DMS 273 (cell line): ENCODE measurements at regions not wholly inside any gene's neighbourhood (a gene's known extent, or its start where the extent isn't known, plus 50 kb on each side); places are given as distances from the start of the nearest gene placed in this dataset.

Experiments used
- DNase-seq: peaks from one replicate; lab custom pipeline; 2025; ENCODE audit not compliant: unreplicated experiment; lab: John Stamatoyannopoulos, UW

DNA sequence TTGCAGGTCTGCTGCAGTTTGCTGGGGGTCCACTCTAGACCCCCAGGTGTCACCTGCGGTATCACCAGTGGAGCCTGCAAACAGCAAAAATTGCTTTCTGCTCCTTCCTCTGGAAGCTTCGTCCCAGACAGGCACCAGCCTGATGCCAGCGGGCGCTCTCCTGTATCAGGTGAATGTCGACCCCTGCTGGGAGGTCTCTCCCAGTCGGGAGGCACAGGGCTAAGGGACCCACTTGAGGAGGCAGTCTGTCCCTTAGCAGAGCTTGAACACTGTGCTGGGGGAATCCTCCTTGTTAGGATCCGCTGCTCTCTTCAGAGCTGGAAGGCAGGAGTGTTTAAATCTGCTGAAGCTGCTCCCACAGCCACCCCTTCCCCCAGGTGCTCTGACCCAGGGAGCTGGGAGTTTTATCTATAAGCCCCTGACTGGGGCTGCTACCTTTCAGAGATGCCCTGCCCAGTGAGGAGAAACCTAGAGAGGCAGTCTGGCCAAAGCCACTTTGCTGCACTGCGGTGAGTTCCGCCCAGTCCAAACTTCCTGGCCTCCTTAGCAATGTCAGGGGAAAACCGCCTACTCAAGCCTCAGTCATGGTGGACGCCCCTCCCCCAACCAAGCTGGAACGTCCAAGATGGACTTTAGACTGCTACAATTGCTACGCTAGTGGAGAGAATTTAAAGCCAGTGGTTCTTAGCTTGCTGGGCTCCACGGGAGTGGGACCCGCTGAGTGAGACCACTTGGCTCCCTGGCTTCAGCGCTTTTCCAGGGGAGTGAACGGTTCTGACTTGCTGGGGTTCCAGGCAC is 652.5 kb downstream of the KCNJ3 start:
- DNase-seq: no peak

DNA sequence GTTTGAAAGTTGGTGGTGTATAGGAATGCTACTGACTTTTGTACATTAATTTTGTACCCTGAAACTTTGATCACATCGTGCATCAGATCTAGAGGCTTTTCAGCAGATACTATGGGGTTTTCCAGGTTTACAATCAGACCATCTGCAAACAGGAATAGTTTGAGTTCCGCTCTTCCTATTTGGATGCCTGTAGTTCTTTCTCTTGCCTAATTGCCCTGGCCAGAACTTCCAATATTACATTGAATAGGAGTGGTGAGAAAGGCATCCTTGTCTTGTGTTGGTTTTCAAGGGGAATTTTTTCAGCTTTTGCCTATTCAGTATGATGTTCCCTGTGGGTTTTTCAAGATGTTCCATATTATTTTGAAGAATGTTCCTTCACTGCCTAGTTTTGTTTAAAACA is 633.5 kb downstream of the KCNJ3 start:
- no peak for DNase-seq

- DNase-seq: no peak
Measured at GRCh38 chr2:155320236-155320635, 621.7 kb downstream of the KCNJ3 start.

DNA sequence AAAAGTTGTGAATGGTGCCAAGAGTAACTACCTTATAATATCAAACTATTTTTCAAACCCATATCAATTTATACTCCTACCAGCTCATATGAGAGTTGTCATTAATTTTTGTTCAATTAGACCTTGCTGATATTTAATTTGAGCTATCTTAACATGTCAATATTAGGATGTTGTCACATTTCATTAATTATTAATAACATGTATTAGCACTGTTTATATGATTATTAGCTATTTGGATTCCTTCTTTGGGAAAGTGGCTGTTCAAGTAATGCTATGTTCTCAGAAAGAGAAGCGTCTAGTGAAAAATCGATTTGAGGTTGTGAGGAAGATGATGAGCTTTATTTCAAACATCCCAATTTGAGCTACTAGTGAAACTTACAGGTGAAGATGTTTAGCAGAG is 620.2 kb downstream of the KCNJ3 start:
- no peak for DNase-seq

- no peak for DNase-seq
Measured at GRCh38 chr2:155315768-155316167, 617.3 kb downstream of the KCNJ3 start.

DNA sequence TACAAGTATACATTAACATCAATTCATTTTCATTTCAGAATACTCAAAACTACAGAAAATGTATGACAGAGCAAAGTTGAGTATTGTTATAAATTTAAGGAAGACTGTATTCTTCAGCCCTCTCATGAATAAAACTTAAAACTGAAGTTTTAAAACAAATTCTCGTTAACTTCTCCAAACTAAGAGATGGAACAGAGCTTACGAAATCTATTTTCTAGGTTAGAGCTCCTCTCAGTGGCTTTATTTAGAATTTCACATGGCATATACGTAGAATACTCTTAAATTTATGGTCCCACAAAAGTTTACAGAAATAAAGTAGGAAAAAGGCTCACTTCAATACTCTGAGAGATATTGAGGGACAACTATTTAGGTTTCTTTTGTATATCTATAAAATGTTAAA is 612.1 kb downstream of the KCNJ3 start:
- DNase-seq: peak; percentile 75

- peak; percentile 60 for DNase-seq
Measured at GRCh38 chr2:155309483-155309882, 611.0 kb downstream of the KCNJ3 start.

- DNase-seq: peak; percentile 26
Measured at GRCh38 chr2:155308367-155309009, 610.0 kb downstream of the KCNJ3 start.

DNA sequence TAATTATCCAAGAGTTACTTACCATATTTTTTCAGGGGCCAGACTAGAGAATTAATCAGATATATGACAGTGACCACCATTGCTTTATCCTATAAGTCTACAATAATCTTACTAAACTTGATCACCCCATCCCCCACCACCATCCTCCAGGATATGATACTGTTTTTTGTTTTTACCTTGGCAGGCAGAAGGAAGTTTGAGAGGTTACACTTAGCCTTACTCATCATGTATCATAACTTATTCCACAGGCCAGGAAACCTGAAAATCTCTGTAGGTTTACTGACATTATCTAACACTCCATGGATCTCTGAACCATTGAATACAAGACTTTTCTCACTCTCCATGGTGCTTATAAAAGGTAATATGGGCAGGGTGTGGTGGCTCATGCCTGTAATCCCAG is 602.7 kb downstream of the KCNJ3 start:
- DNase-seq: no peak

- no peak for DNase-seq
Measured at GRCh38 chr2:155298001-155298400, 599.5 kb downstream of the KCNJ3 start.

DNA sequence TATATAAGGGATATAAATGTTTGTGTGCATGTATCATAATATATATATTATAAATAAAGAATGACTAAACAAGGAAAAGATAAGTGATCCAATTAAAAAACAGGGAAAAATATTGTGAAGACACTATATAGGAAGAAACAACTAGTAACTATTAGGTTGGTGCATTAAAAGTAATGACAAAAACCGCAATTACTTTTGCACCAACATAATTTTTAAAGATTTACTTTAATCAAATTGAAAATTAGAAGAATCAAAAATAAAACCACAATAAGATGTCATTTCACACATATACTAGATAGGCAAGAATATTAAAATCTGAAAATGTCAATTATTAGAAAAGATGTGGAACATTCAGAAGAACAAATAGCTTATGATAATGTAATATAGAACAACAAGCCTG is 595.9 kb downstream of the KCNJ3 start:
- no peak for DNase-seq

- no peak for DNase-seq
Measured at GRCh38 chr2:155281907-155282306, 583.4 kb downstream of the KCNJ3 start.

GRCh38 chr2:155273323-155273722 is 574.8 kb downstream of the KCNJ3 start:
- no peak for DNase-seq

DNA sequence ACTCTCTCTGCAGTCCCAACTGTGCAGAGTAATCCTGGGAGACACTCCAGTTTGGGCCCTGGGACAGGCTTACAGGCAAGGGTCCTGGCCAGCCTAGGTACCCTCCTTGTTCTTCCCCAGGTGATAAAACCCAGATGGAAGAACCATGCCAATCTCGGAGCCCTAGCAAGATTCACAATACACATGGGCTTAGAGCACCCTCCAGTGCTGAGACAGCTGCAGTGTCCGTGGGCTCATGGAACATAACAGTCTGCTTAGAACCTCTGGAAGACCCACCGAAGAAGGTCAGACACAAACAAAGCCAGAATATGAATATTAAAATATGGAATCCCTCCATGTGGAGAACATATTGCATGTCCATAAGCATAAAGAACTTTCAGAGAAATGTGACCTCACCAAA is 568.1 kb downstream of the KCNJ3 start:
- DNase-seq: peak; percentile 23

- no peak for DNase-seq
Measured at GRCh38 chr2:155266109-155266508, 567.6 kb downstream of the KCNJ3 start.

- no peak for DNase-seq
Measured at GRCh38 chr2:155256803-155257202, 558.3 kb downstream of the KCNJ3 start.

DNA sequence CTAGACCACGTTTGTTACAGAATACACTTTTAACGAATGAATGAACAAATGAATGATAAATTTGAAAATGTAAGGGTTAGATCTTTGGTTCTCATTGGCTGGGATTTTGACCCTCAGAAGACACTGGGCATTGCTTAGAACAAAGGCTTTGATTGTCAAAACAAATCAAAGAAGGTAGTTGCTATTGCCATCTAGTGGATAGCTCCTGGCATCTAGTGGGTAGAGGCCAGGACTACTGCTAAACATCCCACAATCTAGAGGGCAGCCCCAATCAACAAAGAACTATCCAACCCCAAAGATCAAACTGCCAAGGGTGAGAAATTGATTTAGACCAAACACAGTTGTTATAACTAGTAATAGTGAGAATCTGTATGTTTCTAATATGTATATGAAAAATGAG is 552.3 kb downstream of the KCNJ3 start:
- DNase-seq: peak; percentile 72

GRCh38 chr2:155240176-155240575 is 541.7 kb downstream of the KCNJ3 start:
- no peak for DNase-seq

- no peak for DNase-seq
Measured at GRCh38 chr2:155235710-155236109, 537.2 kb downstream of the KCNJ3 start.

DNA sequence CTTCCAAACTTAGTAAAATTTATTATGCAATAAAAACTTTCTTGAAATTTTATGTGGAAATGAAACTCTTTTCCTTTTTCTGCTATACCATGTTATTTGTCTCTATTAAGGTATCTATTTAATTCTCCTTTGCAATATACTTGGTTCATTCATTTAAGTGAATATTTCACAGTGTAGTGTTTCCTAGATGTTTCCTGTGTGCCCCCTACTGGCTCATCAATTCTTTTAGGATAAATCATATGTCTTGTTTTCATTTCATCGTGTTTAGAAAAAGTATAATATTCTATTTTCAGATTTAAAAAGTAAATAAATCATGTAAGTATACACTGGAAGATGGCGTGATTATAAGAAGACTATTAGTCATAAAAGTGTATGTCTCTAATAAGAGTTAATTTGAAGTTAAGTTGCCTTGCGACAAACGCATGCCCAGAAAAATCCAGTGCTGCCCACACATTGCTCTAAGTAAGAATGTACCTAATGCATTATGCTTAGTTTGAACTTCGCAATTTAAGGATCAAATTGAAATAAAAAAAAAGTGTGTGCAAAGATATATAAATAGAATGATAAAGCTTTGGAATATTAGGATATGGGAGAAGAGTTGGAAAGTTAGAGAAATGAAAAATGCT is 525.4 kb downstream of the KCNJ3 start:
- DNase-seq: peak; percentile 75

- no peak for DNase-seq
Measured at GRCh38 chr2:155218945-155219344, 520.5 kb downstream of the KCNJ3 start.

GRCh38 chr2:155218292-155218924 is 519.9 kb downstream of the KCNJ3 start:
- peak; percentile 27 for DNase-seq
